ENCODE measurements at regions not wholly inside any gene's neighbourhood (a gene's known extent, or its start where the extent isn't known, plus 50 kb on each side); places are given as distances from the start of the nearest gene placed in this dataset.
"Not testable (repeated sequence)": the region's sequence is repeated elsewhere in the genome, so short reads cannot be mapped to it uniquely, and the experiment has no call there.

DNA sequence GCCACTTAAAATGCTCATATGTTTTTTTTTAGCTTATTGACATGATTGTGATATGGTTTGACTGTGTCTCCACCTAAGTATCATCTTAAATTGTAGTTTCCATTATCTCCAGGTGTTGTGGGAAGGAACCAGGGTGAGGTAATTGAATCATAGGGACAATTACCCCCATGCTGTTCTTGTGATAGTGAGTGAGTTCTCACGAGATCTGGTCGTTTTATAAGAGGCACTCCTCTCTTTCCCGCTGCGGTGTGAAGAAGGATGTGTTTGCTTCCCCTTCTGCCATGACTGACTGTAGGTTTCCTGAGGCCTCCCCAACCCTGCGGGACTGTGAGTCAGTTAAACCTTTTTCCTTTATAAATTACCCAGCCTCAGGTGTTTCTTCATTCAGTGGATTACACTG, 80.5 kb upstream of the ETV1 start:
- Histone ChIP-seq H3K4me1 (ENCODE audit: control insufficient read depth, insufficient read depth, low read length) (no peaks in the 10 kb centered on the region), H3K27ac (ENCODE audit: low read depth, low read length) (no peak overlapping the region), H3K4me3 (ENCODE audit: low read length) (no peak overlapping the region), H3K27me3 (ENCODE audit: control insufficient read depth, insufficient read depth, low read length, poor library complexity, severe bottlenecking) (no peaks in the 10 kb centered on the region), H3K9ac (ENCODE audit: extremely low read depth, low read length, poor library complexity, severe bottlenecking) (no peak overlapping the region), H3K9me3 (ENCODE audit: control insufficient read depth, low read length) (peaks cover 27% of the 10 kb centered on the region), H3K36me3 (ENCODE audit: control insufficient read depth, insufficient read depth, low read length) (no peaks in the 10 kb centered on the region)
- peaks cover 14% of the 10 kb centered on the region for H3K9me3 Mint-ChIP-seq
- no peaks in the 10 kb centered on the region for H3K27me3 Mint-ChIP-seq (ENCODE audit: insufficient read depth)
- no peak for DNase-seq
- H3K4me1 Mint-ChIP-seq: peaks cover 3% of the 10 kb centered on the region
- H3K4me3 Mint-ChIP-seq: no peak overlapping the region
- 66% methylated on average over 5 of the region's 5 CpGs; no CpG with 5 or more reads in 1 of the 2 experiments for WGBS, 2 experiments (ENCODE audit: insufficient coverage in 1 of 2, insufficient read length in 1 of 2)
- no peak overlapping the region for H3K27ac Mint-ChIP-seq
- no peaks in the 10 kb centered on the region for H3K36me3 Mint-ChIP-seq (ENCODE audit: low read depth)
- TF ChIP-seq, protein P1, sequence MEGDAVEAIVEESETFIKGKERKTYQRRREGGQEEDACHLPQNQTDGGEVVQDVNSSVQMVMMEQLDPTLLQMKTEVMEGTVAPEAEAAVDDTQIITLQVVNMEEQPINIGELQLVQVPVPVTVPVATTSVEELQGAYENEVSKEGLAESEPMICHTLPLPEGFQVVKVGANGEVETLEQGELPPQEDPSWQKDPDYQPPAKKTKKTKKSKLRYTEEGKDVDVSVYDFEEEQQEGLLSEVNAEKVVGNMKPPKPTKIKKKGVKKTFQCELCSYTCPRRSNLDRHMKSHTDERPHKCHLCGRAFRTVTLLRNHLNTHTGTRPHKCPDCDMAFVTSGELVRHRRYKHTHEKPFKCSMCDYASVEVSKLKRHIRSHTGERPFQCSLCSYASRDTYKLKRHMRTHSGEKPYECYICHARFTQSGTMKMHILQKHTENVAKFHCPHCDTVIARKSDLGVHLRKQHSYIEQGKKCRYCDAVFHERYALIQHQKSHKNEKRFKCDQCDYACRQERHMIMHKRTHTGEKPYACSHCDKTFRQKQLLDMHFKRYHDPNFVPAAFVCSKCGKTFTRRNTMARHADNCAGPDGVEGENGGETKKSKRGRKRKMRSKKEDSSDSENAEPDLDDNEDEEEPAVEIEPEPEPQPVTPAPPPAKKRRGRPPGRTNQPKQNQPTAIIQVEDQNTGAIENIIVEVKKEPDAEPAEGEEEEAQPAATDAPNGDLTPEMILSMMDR (conservative IDR thresholded peaks at IDR 0.05): no peak

DNA sequence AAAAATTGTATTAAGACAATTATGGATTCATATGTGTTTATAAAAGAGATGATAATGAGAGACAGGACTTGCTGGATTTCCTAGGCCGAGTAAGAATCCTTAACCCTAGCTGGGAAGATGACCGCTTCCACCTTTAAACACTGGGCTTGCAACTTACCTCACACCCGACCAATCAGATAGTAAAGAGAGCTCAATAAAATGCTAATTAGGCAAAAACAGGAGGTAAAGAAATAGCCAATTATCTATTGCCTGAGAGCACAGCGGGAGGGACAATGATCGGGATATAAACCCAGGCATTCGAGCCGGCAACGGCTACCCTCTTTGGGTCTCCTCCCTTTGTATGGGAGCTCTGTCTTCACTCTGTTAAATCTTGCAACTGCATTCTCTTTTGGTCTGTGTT, 77.3 kb upstream of the ETV1 start:
- not testable (repeated sequence) for H3K36me3 Mint-ChIP-seq (ENCODE audit: low read depth); DNase-seq; H3K4me3 ChIP-seq (ENCODE audit: low read length); H3K9ac ChIP-seq (ENCODE audit: extremely low read depth, low read length, poor library complexity, severe bottlenecking); H3K36me3 ChIP-seq (ENCODE audit: control insufficient read depth, insufficient read depth, low read length); H3K4me1 ChIP-seq (ENCODE audit: control insufficient read depth, insufficient read depth, low read length); H3K27ac Mint-ChIP-seq; H3K4me1 Mint-ChIP-seq; H3K27me3 ChIP-seq (ENCODE audit: control insufficient read depth, insufficient read depth, low read length, poor library complexity, severe bottlenecking); H3K4me3 Mint-ChIP-seq; H3K27ac ChIP-seq (ENCODE audit: low read depth, low read length); H3K27me3 Mint-ChIP-seq (ENCODE audit: insufficient read depth)
- 95% methylated on average over 8 of the region's 8 CpGs; no CpG with 5 or more reads in 1 of the 2 experiments for WGBS, 2 experiments (ENCODE audit: insufficient coverage in 1 of 2, insufficient read length in 1 of 2)
- peaks cover 27% of the 10 kb centered on the region for H3K9me3 ChIP-seq (ENCODE audit: control insufficient read depth, low read length)
- peaks cover 14% of the 10 kb centered on the region for H3K9me3 Mint-ChIP-seq

DNA sequence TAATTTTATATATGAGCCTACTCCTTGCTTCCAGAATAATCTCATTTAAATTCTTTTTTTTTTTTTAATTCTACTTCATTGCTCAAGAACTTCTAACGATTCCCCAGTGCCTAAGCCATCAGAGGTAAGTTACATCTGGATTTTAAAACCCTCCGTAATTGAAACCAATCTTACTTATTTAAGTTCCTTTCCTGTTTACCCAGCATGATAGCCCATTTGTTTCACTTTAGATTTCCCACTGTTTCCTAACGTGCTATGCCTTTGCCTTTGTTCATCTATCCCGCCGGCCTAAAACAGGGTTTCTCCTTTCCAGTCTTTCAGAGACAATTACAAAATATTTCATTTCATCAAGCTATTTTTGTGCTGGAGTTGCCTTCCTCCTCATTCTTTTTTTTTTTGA, 75.8 kb upstream of the ETV1 start:
- Mint-ChIP-seq H3K36me3 (ENCODE audit: low read depth) (no peaks in the 10 kb centered on the region), H3K27ac (peak overlapping the region; percentile 48), H3K4me1 (peaks cover 3% of the 10 kb centered on the region), H3K9me3 (peaks cover 14% of the 10 kb centered on the region), H3K27me3 (ENCODE audit: insufficient read depth) (no peaks in the 10 kb centered on the region), H3K4me3 (no peak overlapping the region)
- no peak for DNase-seq
- TF ChIP-seq, protein P1 (conservative IDR thresholded peaks at IDR 0.05): no peak
- Histone ChIP-seq H3K36me3 (ENCODE audit: control insufficient read depth, insufficient read depth, low read length) (no peaks in the 10 kb centered on the region), H3K27me3 (ENCODE audit: control insufficient read depth, insufficient read depth, low read length, poor library complexity, severe bottlenecking) (no peaks in the 10 kb centered on the region), H3K4me1 (ENCODE audit: control insufficient read depth, insufficient read depth, low read length) (no peaks in the 10 kb centered on the region), H3K27ac (ENCODE audit: low read depth, low read length) (no peak overlapping the region), H3K9ac (ENCODE audit: extremely low read depth, low read length, poor library complexity, severe bottlenecking) (no peak overlapping the region), H3K9me3 (ENCODE audit: control insufficient read depth, low read length) (peaks cover 20% of the 10 kb centered on the region), H3K4me3 (ENCODE audit: low read length) (no peak overlapping the region)
- WGBS, 2 experiments (ENCODE audit: insufficient coverage in 1 of 2, insufficient read length in 1 of 2): 75 to 79% methylated on average over 4 to 5 of the region's 5 CpGs

DNA sequence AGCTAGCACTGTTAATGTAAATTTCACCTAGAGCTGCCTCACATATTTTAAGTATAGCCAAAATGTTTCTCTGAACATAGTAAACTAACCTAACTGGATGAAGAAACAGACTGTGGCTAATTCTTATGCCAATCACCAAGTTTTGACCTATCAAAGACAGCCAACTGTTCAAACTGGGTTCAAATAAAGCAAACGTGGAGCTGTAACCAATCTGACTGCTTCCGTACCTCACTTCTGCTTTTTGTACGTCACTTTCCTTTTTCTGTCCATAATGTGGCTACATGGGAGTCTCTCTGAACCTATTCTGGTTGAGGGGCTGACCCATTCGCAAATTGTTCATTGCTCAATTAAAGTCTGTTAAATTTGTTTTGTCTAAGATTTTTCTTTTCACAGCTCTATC, 66.3 kb upstream of the ETV1 start:
- Histone ChIP-seq H3K4me3 (ENCODE audit: low read length) (no peak overlapping the region), H3K27me3 (ENCODE audit: control insufficient read depth, insufficient read depth, low read length, poor library complexity, severe bottlenecking) (no peaks in the 10 kb centered on the region), H3K4me1 (ENCODE audit: control insufficient read depth, insufficient read depth, low read length) (no peaks in the 10 kb centered on the region), H3K36me3 (ENCODE audit: control insufficient read depth, insufficient read depth, low read length) (no peaks in the 10 kb centered on the region), H3K27ac (ENCODE audit: low read depth, low read length) (no peak overlapping the region), H3K9ac (ENCODE audit: extremely low read depth, low read length, poor library complexity, severe bottlenecking) (no peak overlapping the region), H3K9me3 (ENCODE audit: control insufficient read depth, low read length) (no peaks in the 10 kb centered on the region)
- Mint-ChIP-seq H3K27me3 (ENCODE audit: insufficient read depth) (no peaks in the 10 kb centered on the region), H3K36me3 (ENCODE audit: low read depth) (no peaks in the 10 kb centered on the region), H3K27ac (no peak overlapping the region), H3K4me3 (no peak overlapping the region), H3K4me1 (no peaks in the 10 kb centered on the region), H3K9me3 (no peaks in the 10 kb centered on the region)
- 87 to 92% methylated on average over 4 of the region's 4 CpGs for WGBS, 2 experiments (ENCODE audit: insufficient coverage in 1 of 2, insufficient read length in 1 of 2)
- TF ChIP-seq, protein P1 (conservative IDR thresholded peaks at IDR 0.05): no peak
- DNase-seq: no peak
